Muscle of leg (tissue), 3 donors: ENCODE measurements at regions not wholly inside any gene's neighbourhood (a gene's known extent, or its start where the extent isn't known, plus 50 kb on each side); places are given as distances from the start of the nearest gene placed in this dataset.

Experiments
- DNase-seq: peaks from one replicate; pipeline ENCODE4 v3.0.0; 2013
- H3K27ac ChIP-seq: one replicate; pipeline ENCODE4 v1.5.1; 2013; ENCODE audit warnings: mild to moderate bottlenecking, low read length, control low read depth
- H3K27me3 ChIP-seq: one replicate; pipeline ENCODE4 v1.6.1; 2013; ENCODE audit warnings: low read length; ENCODE audit not compliant: control insufficient read depth, insufficient read depth
- H3K36me3 ChIP-seq: one replicate; pipeline ENCODE4 v1.6.1; 2013; ENCODE audit warnings: low read length; ENCODE audit not compliant: control insufficient read depth, insufficient read depth
- H3K4me1 ChIP-seq: one replicate; pipeline ENCODE4 v1.6.1; 2013; ENCODE audit warnings: low read length; ENCODE audit not compliant: control insufficient read depth, insufficient read depth
- H3K4me3 ChIP-seq: one replicate; pipeline ENCODE4 v1.5.1; 2013; ENCODE audit warnings: low read length, control low read depth
- H3K9me3 ChIP-seq: replicated peaks from 2 replicates; pipeline ENCODE4 v1.6.1; 2013; ENCODE audit warnings: low read depth, low read length; ENCODE audit not compliant: control insufficient read depth
- WGBS: methylation state at CpG from one replicate; pipeline ENCODE4 v1.1.5; 2013; ENCODE audit warnings: missing lambda C conversion rate; ENCODE audit not compliant: insufficient coverage; 5-methylcytosine and 5-hydroxymethylcytosine counted together

DNA sequence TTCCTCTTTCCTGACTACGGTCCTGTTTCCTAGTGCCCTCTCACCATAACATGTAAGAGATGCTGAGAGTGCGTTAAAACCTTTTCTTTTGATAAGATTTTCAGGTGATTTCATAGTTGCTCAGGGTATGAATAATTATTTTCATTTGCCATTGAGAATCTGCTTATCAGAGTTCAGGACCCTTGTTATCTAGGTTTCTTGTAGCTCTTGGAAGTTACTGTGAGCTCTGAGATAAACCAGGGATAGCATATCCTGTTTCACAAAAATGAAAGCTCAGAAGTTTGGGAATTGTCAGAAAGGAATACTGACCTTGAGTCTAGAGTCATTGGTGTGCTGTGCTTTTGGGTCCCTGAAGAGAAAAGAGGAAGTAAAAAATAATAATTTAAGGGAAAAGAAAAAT, 76.8 kb upstream of the PRKG1 start:
- DNase-seq: no peak
- Histone ChIP-seq H3K4me1 (peaks cover 16% of the 10 kb centered on the region), H3K27ac (no peak overlapping the region), H3K36me3 (no peaks in the 10 kb centered on the region), H3K4me3 (no peak overlapping the region), H3K9me3 (no peaks in the 10 kb centered on the region), H3K27me3 (peaks cover 8% of the 10 kb centered on the region)
- no CpG with 5 or more reads among the region's 2 CpGs for WGBS

DNA sequence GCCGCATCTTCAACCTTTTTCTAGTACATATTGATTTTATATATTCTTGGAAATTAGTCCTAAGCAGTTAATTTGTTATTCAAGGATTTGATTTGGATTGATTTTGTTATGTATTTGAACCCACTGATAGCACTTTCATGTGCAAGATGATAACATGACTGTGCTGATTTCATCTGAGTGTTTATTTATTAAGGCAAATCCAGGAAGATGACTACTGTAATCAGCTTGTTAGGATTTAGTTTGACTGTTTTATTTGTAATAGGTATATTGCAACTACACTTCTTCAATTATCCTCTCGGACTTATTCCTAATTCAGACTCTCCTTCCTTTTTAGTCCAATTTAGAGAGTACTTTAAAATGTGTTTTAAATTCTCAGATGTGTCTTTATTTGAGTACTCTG, 75.1 kb upstream of the PRKG1 start:
- H3K9me3 ChIP-seq: no peaks in the 10 kb centered on the region
- no peaks in the 10 kb centered on the region for H3K36me3 ChIP-seq
- no CpG with 5 or more reads among the region's 2 CpGs for WGBS
- no peaks in the 10 kb centered on the region for H3K27me3 ChIP-seq
- no peak for DNase-seq
- H3K4me3 ChIP-seq: no peak overlapping the region
- peaks cover 3% of the 10 kb centered on the region for H3K4me1 ChIP-seq
- H3K27ac ChIP-seq: no peak overlapping the region

DNA sequence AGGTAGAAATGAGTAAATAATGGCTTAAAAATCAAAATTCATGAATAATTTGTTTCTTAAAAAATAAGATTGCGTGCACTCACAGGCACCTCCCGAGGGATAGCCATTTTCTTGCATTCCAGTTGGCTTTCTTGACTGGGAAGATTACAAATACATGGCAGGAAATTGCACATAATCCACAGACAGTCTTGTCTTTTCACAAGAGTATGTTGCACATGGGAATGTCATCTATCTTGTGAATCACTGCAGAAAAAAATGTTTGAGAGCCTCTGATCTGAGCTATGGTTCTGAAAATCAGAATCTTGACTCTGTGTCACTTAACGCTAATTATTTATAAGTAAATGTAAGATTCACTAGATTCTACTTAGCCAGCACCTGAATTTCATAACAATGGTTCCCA, 74.1 kb upstream of the PRKG1 start:
- Histone ChIP-seq H3K4me3 (no peak overlapping the region), H3K27ac (no peak overlapping the region), H3K27me3 (no peaks in the 10 kb centered on the region), H3K9me3 (no peaks in the 10 kb centered on the region), H3K4me1 (no peaks in the 10 kb centered on the region), H3K36me3 (no peaks in the 10 kb centered on the region)
- WGBS: no CpG with 5 or more reads among the region's 3 CpGs
- DNase-seq: no peak

DNA sequence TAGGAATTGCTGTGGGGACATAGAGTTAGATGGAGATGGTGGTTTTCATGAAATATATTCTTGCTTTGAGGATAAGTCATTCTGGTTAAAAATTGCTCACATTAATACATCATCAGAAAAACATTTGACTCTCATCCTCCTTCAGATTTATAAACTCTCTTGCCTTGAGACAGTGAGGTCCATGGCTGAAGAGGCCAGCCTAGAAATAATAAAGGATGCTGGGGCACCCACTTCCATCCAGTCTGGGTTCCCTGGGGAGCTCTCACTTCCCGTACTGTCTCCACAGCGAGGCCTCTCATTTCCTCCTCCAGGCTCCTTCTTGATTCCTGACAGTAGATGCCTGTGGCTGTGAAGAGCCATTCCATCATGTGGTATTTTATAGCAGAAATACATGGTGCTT, 73.3 kb upstream of the PRKG1 start:
- H3K27ac ChIP-seq: no peak overlapping the region
- no peak for DNase-seq
- H3K4me1 ChIP-seq: no peaks in the 10 kb centered on the region
- no CpG with 5 or more reads among the region's 2 CpGs for WGBS
- no peaks in the 10 kb centered on the region for H3K36me3 ChIP-seq
- no peaks in the 10 kb centered on the region for H3K9me3 ChIP-seq
- no peak overlapping the region for H3K4me3 ChIP-seq
- H3K27me3 ChIP-seq: no peaks in the 10 kb centered on the region

DNA sequence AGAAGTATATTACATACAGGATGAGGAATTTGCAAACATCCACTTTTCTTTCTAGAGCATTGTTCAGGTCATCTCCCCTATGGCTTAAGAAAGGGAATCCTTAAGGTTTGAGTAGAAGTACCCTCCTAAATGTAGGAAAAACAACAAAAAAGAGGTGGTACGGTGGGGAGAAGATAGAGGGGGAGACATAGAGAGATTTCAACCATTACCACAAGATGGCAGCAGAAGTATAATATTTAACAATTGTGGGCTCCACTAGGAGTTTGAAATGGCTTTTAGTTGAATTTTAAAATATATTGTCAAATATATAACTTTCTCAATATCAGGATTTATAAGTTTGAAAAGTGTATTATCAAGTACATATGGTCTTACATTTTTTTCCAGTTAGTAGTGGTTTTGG, 72.7 kb upstream of the PRKG1 start:
- Histone ChIP-seq H3K27ac (no peak overlapping the region), H3K36me3 (no peaks in the 10 kb centered on the region), H3K27me3 (no peaks in the 10 kb centered on the region), H3K4me1 (no peaks in the 10 kb centered on the region), H3K9me3 (no peaks in the 10 kb centered on the region), H3K4me3 (no peak overlapping the region)
- DNase-seq: peak; percentile 57
- no CpG with 5 or more reads among the region's 1 CpG for WGBS

DNA sequence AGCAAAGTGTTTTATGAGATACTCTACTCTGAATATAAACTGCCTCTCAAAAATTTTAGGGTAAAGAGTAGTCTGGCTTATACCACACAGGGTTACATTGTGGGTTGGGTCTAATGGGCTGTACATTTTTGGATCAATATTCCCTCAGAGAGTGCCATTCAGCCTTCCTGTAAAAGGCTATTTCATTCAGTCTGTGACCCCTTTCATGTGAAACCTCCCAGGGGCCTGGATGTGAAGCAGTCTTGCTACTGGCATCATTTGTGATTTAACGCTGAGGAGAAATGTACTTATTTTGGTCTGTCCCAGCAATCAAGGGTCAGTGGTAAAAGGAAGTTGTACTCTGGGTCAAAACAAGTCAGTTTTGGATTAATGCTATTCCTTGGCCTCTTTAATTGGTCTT, 71.8 kb upstream of the PRKG1 start:
- H3K36me3 ChIP-seq: no peaks in the 10 kb centered on the region
- H3K27ac ChIP-seq: no peak overlapping the region
- H3K9me3 ChIP-seq: no peaks in the 10 kb centered on the region
- H3K4me1 ChIP-seq: no peaks in the 10 kb centered on the region
- H3K27me3 ChIP-seq: no peaks in the 10 kb centered on the region
- WGBS: 11% methylated on average over 1 of the region's 1 CpG
- H3K4me3 ChIP-seq: no peak overlapping the region
- no peak for DNase-seq

DNA sequence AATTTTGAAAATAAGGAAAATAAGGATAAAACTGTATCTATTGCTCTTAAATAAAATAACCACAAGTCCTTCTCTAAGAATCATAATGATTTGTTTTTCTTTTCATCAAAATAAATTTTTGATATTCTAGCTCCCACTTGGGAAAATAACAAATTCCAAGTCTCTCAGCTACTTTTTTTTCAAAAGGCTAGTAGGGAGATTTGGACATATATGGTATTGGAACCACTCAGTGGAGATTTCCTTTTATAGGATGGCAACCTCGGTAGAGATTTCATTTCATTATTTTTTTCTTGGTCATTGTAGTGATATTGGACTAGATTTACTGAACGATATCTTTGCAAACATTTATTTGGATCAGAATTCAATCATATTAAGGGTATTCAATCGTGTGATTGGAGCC, 69.5 kb upstream of the PRKG1 start:
- no peak for DNase-seq
- no CpG with 5 or more reads among the region's 3 CpGs for WGBS
- Histone ChIP-seq H3K27me3 (no peaks in the 10 kb centered on the region), H3K9me3 (no peaks in the 10 kb centered on the region), H3K4me1 (no peaks in the 10 kb centered on the region), H3K27ac (no peak overlapping the region), H3K4me3 (no peak overlapping the region), H3K36me3 (no peaks in the 10 kb centered on the region)

DNA sequence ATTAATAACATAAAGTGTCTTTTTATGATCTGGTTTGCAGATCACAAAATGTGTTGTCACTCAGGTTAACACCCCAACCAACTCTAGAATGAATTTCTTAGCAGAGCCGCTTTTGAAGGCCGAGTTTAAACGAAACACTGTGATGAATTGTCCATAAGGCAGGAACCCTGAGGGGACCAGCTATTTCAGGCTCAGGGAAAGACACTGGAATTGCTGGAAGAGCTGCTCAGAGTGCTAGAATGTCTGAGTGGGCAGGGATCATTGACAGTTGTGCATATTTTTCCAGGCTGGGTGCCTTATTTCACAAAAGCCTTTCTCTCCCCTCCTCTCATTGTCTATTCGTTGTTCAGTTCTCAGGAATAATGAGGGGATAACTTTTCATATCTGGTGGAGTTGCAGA, 68.7 kb upstream of the PRKG1 start:
- no peak for DNase-seq
- H3K4me3 ChIP-seq: no peak overlapping the region
- H3K36me3 ChIP-seq: no peaks in the 10 kb centered on the region
- WGBS: 53% methylated on average over 3 of the region's 4 CpGs
- no peaks in the 10 kb centered on the region for H3K27me3 ChIP-seq
- H3K9me3 ChIP-seq: no peaks in the 10 kb centered on the region
- no peaks in the 10 kb centered on the region for H3K4me1 ChIP-seq
- H3K27ac ChIP-seq: peak overlapping the region; percentile 58

DNA sequence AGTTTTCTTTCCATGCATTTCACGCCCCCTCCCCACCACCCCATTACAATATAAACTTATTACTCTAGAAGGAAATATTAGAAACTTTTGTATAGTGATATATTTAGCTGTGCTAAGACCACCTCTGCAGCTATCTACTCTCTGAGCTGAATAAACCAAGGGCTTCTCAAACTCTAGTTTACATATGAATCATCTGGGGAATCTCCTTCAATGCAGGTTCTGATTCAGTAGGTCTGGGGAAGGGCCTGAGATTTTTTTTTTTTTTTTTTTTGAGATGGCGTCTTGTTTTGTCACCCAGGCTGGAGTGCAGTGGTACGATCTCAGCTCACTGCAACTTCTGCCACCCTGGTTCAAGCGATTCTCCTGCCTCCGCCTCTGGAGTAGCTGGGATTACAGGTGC, 67.6 kb upstream of the PRKG1 start:
- no peak for DNase-seq
- Histone ChIP-seq H3K4me1 (no peaks in the 10 kb centered on the region), H3K4me3 (no peak overlapping the region), H3K27ac (no peak overlapping the region), H3K36me3 (no peaks in the 10 kb centered on the region), H3K27me3 (no peaks in the 10 kb centered on the region), H3K9me3 (no peaks in the 10 kb centered on the region)
- no CpG with 5 or more reads among the region's 5 CpGs for WGBS

DNA sequence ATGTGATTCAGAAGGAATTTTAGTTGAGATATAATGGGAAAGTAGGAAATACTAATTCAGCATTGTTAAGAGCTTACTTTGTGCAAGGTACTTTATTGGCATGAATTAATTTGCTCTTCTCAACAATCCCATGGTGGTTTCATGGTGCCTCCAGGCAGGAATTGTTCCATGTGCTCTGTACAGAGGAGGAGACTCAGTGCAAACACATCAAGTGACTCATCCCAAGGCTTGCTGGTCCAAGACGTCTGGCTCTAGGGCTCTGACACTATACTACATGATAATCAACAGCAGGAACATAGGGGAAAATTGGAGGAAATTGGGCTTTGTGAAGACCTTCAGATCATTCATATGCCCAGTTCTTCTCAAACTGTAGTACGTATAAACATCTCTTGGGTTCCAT, 66.5 kb upstream of the PRKG1 start:
- WGBS: no CpG with 5 or more reads among the region's 2 CpGs

DNA sequence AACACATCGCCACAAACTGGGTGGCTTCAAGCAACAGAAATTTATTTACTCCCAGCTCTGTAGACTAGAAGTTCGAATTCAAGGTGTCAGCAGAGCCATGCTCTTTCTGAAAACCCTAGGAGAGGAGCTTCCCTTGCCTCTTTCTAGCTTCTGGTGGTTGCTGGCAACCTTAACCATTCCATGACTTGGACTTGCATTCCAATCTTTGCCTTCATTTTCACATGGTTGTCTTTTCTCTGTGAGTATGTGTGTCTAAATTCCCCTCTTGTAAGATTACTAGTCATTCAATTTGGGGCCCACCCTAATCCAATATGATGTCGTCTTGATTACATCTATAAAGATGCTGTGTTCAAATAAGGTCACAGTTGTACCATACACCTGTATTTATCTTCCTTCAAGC, 65.9 kb upstream of the PRKG1 start:
- no peaks in the 10 kb centered on the region for H3K36me3 ChIP-seq

More for the DNA sequence above, 66.5 kb upstream of the PRKG1 start:
- H3K9me3 ChIP-seq: no peaks in the 10 kb centered on the region
- no peaks in the 10 kb centered on the region for H3K36me3 ChIP-seq
- DNase-seq: no peak
- H3K27ac ChIP-seq: no peak overlapping the region
- no peaks in the 10 kb centered on the region for H3K27me3 ChIP-seq
- no peaks in the 10 kb centered on the region for H3K4me1 ChIP-seq
- no peak overlapping the region for H3K4me3 ChIP-seq

More for the DNA sequence above, 65.9 kb upstream of the PRKG1 start:
- Histone ChIP-seq H3K4me3 (no peak overlapping the region), H3K27ac (no peak overlapping the region), H3K4me1 (no peaks in the 10 kb centered on the region), H3K9me3 (no peaks in the 10 kb centered on the region), H3K27me3 (no peaks in the 10 kb centered on the region)
- WGBS: 94% methylated on average over 2 of the region's 3 CpGs
- DNase-seq: no peak
